ENCODE measurements at regions not wholly inside any gene's neighbourhood (a gene's known extent, or its start where the extent isn't known, plus 50 kb on each side); places are given as distances from the start of the nearest gene placed in this dataset.

- TF ChIP-seq POLR2A (IDR thresholded peaks at IDR 0.05; ENCODE audit: low read depth, low read length) = no peak
- TF ChIP-seq TAF1 (IDR thresholded peaks at IDR 0.05; ENCODE audit: low read depth, low read length) = no peak
- TF ChIP-seq POLR2AphosphoS5 (IDR thresholded peaks at IDR 0.05; ENCODE audit: low read depth, low read length) = no peak
- TF ChIP-seq SPI1 (IDR thresholded peaks at IDR 0.05; ENCODE audit: low read depth, low read length) = no peak
- no peak for TF ChIP-seq PAX5 (IDR thresholded peaks at IDR 0.05; ENCODE audit: insufficient read depth, low read length, severe bottlenecking)
Measured at GRCh38 chr4:144350706-144351105, 210.2 kb upstream of the GYPA start.
